Mammary epithelial cell (primary cell): ENCODE measurements at regions not wholly inside any gene's neighbourhood (a gene's known extent, or its start where the extent isn't known, plus 50 kb on each side); places are given as distances from the start of the nearest gene placed in this dataset.

Source experiments
- CTCF ChIP-seq, 2 donors: IDR thresholded peaks in 1 of 2; conservative IDR thresholded peaks in 1 of 2; 2 replicates each; pipeline ENCODE4 v1.5.1; 2011 to 2012; ENCODE audit warnings: inconsistent platforms in 2 of 2, low read length in 2 of 2, mild to moderate bottlenecking in 2 of 2, control low read depth in 1 of 2, low read depth in 1 of 2; ENCODE audit not compliant: insufficient read depth in 1 of 2; ENCODE audit errors: extremely low read depth in 1 of 2
- EZH2 ChIP-seq: IDR thresholded peaks from 2 replicates; pipeline ENCODE4 v1.6.1; 2012; ENCODE audit warnings: low read length, inconsistent platforms, borderline replicate concordance

- TF ChIP-seq CTCF (conservative IDR thresholded peaks at IDR 0.05 in 1 of 2, IDR thresholded peaks at IDR 0.05 in 1 of 2; ENCODE audit: extremely low read depth in 1 of 2, insufficient read depth in 1 of 2, low read depth in 1 of 2, low read length in 2 of 2) (no peak), EZH2 (no peak)
These were observed 181.3 kb downstream of the ESM1 start for GRCh38 chr5:54804086-54804485.
